ENCODE measurements at regions not wholly inside any gene's neighbourhood (a gene's known extent, or its start where the extent isn't known, plus 50 kb on each side); places are given as distances from the start of the nearest gene placed in this dataset.

GRCh38 chr5:123701511-123702200 is 189.7 kb downstream of the CSNK1G3 start:
- no peak for TF ChIP-seq CTCF (IDR thresholded peaks at IDR 0.05)
- no peak for TF ChIP-seq POLR2A (IDR thresholded peaks at IDR 0.05)

All from lower leg skin (tissue), 3 donors.